ENCODE measurements at regions not wholly inside any gene's neighbourhood (a gene's known extent, or its start where the extent isn't known, plus 50 kb on each side); places are given as distances from the start of the nearest gene placed in this dataset.

- DNase-seq (ENCODE audit: low read depth, low spot score), result peak; percentile 88
Observed at GRCh38 chr13:39876258-39876657, 220.8 kb downstream of the COG6 start.

GRCh38 chr13:39877134-39877533 lies 221.7 kb downstream of the COG6 start:
- TF ChIP-seq CTCF (IDR thresholded peaks at IDR 0.05; ENCODE audit: insufficient read depth, low read length, missing control alignments), result no peak
- DNase-seq (ENCODE audit: low read depth, low spot score), result no peak
- H3K4me3 ChIP-seq (ENCODE audit: low read depth, low read length), result no peak overlapping the region
- CTCF ChIA-PET, result no interaction called here
- POLR2A ChIA-PET, result no interaction called here

More at GRCh38 chr13:39876258-39876657, 220.8 kb downstream of the COG6 start:
- POLR2A ChIA-PET, result no interaction called here
- no peak overlapping the region for H3K4me3 ChIP-seq (ENCODE audit: low read depth, low read length)
- no peak for TF ChIP-seq CTCF (IDR thresholded peaks at IDR 0.05; ENCODE audit: insufficient read depth, low read length, missing control alignments)
- CTCF ChIA-PET, result no interaction called here

- no peak for DNase-seq (ENCODE audit: low read depth, low spot score)
- no peak overlapping the region for H3K4me3 ChIP-seq (ENCODE audit: low read depth, low read length)
- CTCF ChIA-PET, result interaction anchor here (0.9 kb wide), 1 partner anchor 62 kb away, joined by 3 read pairs; no protein-coding TSS in a partner anchor
- TF ChIP-seq CTCF (IDR thresholded peaks at IDR 0.05; ENCODE audit: insufficient read depth, low read length, missing control alignments), result no peak
- POLR2A ChIA-PET, result no interaction called here
Observed at GRCh38 chr13:39879286-39880035, 224.0 kb downstream of the COG6 start.

- CTCF ChIA-PET, result interaction anchor here (0.7 to 0.9 kb wide), 2 partner anchors 13 to 62 kb away, joined by 3 to 4 read pairs; no protein-coding TSS in a partner anchor
- no peak for DNase-seq (ENCODE audit: low read depth, low spot score)
- no peak for TF ChIP-seq CTCF (IDR thresholded peaks at IDR 0.05; ENCODE audit: insufficient read depth, low read length, missing control alignments)
- POLR2A ChIA-PET, result interaction anchor here (0.8 kb wide), 1 partner anchor 11 kb away, joined by 3 read pairs; no protein-coding TSS in a partner anchor
- H3K4me3 ChIP-seq (ENCODE audit: low read depth, low read length), result no peak overlapping the region
Observed at GRCh38 chr13:39881383-39881782, 225.9 kb downstream of the COG6 start.

GRCh38 chr13:39881887-39882286 lies 226.4 kb downstream of the COG6 start:
- H3K4me3 ChIP-seq (ENCODE audit: low read depth, low read length), result no peak overlapping the region
- no peak for TF ChIP-seq CTCF (IDR thresholded peaks at IDR 0.05; ENCODE audit: insufficient read depth, low read length, missing control alignments)
- ChIA-PET POLR2A (interaction anchor here (0.8 kb wide), 1 partner anchor 11 kb away, joined by 3 read pairs; no protein-coding TSS in a partner anchor), CTCF (interaction anchor here (1.0 kb wide), 1 partner anchor 10 kb away, joined by 3 read pairs; no protein-coding TSS in a partner anchor)
- DNase-seq (ENCODE audit: low read depth, low spot score), result no peak

- no peak overlapping the region for H3K4me3 ChIP-seq (ENCODE audit: low read depth, low read length)
- CTCF ChIA-PET, result interaction anchor here (0.7 kb wide), 1 partner anchor 674 kb away, joined by 3 read pairs; no protein-coding TSS in a partner anchor
- DNase-seq (ENCODE audit: low read depth, low spot score), result no peak
- no peak for TF ChIP-seq CTCF (IDR thresholded peaks at IDR 0.05; ENCODE audit: insufficient read depth, low read length, missing control alignments)
- POLR2A ChIA-PET, result no interaction called here
Observed at GRCh38 chr13:39884166-39884565, 228.7 kb downstream of the COG6 start.
